HG03108 (cell line): ENCODE measurements at regions not wholly inside any gene's neighbourhood (a gene's known extent, or its start where the extent isn't known, plus 50 kb on each side); places are given as distances from the start of the nearest gene placed in this dataset.

Experiments
- ATAC-seq: cut with Tn5 transposase; IDR thresholded peaks from one replicate; pipeline ENCODE4 v1.9.1; 2021; ENCODE audit warnings: moderate library complexity; ENCODE audit not compliant: unreplicated experiment

- ATAC-seq: no peak
Observed at GRCh38 chr3:72313308-72313707, 528.4 kb upstream of the PROK2 start.

- ATAC-seq: no peak
Observed at GRCh38 chr3:72312339-72312738, 527.4 kb upstream of the PROK2 start.

GRCh38 chr3:72311425-72311824 is 526.5 kb upstream of the PROK2 start:
- no peak for ATAC-seq

DNA sequence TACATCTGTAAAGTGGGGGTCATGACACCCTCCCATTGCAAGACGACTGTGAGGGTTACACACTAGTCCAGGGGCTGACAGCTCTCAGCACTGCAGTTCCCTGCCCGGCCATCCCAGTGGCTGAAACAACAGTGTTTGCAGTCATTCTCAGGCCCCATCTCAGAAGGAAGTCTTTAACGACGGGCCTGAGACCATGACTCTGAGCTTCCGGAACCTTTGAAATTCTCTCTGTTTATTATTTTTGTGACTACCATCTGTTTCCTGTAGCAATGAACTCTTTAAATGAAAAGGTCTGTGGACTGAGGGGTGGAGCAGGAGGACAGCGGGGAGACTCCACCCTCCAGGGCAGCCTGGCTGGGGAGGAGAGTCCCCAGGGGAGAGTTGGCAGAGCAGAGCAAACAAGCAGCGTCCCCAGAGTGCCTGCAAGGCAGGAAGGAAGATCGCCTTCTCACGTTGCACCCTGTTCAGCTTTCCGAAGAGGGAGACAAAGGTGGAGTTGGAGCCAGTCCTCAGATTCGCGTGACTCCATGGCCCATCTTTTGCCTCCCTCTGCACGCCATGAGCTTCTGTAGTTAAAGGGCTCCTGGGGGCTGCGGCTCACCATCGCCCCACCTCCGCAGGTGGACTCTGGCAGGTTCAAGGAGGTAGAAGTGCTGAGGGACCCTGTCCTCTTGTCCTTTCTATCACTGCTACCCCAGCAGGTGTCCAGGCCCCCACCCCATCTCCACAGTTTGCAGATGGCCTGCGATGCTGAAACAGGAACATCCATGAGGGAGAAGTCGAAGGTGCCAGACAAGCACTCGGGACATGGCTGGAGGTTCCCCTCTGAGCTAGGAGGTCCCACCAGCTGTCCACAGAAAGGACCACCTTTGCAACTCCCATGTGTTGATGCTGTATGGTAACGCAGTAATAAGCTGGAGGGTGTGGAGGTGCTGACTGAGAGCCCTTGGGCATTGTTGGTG is 525.8 kb upstream of the PROK2 start:
- peak; percentile 97 for ATAC-seq

DNA sequence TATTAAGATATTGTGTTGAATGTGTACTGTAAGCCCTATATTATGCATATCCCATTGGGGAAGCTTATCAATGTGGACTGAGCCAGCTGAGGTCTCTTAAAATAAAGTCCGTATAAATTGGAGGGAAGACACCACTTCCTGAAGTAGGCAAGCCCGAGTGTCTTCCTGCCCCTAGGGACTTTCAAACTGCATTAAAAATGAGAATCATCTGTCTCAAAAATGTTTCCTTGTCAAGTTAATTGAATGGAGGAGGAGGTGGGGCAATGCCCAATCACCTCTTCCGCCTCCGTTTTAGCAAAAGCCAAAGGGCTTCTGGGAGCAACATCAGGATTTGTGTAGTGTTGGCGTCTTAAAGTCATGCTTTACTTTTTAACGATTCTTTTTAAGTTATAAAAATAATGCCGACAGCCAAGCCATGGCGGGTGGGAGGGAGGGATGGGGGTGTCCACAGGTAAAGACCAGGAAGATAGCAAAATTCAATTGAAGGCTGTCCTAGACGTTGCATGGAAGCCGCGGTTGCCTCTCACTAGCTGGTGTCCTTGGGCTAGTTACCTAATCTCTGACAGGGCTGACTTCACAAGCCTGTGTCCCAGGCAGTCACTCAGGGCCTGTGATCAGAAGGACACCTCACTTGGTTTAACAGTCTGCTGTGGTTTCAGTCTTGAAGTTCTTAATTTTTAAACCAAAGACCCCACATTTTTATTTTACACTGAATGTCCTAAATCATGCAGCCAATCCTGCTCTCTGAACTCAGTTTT is 524.9 kb upstream of the PROK2 start:
- ATAC-seq: no peak

DNA sequence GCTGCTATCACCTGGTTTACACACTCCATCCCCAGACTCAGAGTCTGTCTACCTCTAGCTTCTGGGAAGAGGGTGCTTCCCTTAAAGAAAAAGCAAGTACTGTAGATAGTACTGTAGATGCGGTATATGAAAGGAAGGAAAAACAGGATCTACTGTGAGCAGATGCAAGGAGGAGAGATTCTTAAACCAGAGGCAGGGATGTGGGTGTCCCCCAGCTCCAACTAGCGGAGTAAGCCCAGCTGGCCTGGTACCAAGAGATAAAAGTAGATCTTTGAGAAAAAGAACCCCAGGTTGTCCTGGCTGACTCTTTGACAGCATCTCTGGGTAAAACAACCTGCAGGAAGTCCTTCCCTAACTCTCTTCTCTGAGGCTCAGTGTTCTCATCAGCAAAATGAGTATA is 523.7 kb upstream of the PROK2 start:
- no peak for ATAC-seq

DNA sequence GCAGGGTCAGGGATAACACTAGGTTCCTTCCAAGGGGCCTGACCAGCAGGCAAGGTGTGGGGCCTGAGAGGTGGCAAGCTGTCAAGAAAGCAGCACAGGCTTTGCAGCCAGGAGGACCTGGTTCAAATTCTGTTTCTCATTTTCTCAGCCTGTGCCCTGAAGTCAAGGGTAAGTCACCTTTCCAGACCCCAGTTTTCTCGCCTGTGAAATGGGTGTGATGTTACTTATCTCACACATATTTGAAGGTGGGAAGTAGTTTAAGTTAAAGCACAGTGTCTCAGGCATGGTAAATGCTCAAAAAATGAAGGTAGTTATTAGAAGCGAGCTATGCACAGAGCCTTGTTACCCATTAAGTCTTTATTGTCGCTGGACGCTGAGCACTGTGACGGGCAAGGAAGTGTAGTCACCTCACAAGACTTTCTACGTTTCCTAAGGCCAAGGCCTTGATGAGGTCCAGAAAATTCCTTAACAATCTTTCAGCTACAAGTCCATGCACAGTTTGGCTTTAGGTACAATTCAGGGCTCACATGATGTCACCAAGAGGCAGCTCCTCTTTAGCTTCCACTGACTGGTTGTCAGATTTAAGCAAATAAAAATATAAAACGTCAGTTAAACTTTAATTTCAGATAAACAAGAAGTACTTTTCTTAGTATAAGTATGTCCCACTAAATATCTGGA is 522.6 kb upstream of the PROK2 start:
- no peak for ATAC-seq

- ATAC-seq: no peak
Observed at GRCh38 chr3:72306800-72307341, 521.9 kb upstream of the PROK2 start.

DNA sequence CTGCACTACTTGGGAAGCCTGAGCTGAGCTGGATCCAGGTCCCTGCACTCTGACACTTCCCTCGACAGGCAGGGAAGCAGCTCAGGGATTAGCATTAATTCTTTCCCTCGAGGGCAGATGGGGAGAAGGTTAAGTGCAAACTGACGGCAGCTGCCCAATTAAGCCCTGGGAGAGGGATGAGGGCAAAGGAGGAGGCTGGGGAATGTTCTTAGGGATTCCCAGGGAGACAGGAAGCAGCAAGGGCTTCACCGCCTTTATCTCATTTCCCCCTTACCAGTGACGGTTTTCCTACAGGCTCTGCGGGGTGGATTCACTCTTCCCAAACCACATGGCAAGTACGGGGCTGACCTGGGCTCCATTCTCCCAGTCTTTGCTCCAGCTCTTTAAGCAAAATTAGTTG is 519.0 kb upstream of the PROK2 start:
- no peak for ATAC-seq

DNA sequence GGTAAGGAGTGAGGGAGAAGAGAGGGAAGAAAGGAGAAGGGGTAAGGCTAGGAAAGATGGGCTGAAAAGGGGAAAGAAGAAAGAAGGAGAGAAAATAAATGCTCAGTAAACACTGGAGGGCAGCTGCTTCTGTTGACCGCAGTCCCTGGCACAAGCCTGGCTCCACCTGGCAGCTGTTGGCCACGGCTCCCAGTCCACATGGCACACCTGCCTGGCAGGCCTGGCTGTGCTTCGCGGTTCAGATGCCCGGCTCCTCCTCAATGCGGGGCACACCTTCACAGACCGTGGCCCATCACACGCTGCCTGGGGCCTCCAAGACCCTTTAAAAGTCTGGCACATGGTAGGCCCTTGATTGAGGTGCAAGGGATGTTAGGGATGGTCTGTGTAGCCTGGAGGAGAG is 516.8 kb upstream of the PROK2 start:
- ATAC-seq: no peak

GRCh38 chr3:72300621-72301020 is 515.7 kb upstream of the PROK2 start:
- no peak for ATAC-seq

- ATAC-seq: no peak
Observed at GRCh38 chr3:72299823-72300222, 514.9 kb upstream of the PROK2 start.

DNA sequence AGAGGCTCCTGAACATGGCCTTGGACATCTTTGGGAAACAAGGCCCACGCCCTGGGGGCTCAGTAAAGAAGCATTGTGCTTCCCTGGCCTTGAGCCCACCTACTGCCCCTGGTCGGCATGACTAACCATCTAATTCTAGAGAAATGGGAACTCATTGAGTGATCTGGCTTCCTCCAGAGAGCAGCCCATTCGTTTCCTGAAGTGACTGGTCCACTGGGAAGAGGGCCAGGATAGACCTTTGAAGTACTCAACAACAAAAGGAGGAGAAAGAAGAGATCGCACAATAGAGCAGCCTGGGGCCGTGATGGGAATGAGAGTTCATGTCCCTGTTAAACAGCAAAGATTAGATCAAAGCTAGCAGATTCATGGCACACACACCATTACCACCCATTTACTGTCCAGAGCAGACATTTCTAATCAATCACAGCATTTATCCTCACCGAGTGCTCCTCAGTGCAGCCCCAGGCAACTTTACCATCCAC is 514.4 kb upstream of the PROK2 start:
- ATAC-seq: no peak

- ATAC-seq: no peak
Observed at GRCh38 chr3:72298201-72299152, 513.5 kb upstream of the PROK2 start.

DNA sequence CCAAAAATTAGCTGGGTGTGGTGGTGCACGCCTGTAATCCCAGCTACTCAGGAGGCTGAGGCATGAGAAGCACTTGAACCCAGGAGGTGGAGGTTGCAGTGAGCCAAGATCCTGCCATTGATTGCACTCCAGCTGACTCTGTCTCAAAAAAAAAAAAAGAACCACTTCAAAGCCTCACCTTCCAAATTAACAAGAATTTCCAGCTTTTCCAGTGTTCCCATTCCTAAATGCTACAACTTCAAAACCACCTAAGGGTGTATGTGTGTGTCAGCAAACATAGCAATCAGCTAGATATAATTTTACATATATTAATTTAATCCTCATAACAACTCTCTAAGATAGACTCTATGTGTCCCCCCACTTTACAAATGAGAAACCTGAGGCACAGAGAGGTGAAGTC is 512.5 kb upstream of the PROK2 start:
- ATAC-seq: no peak

DNA sequence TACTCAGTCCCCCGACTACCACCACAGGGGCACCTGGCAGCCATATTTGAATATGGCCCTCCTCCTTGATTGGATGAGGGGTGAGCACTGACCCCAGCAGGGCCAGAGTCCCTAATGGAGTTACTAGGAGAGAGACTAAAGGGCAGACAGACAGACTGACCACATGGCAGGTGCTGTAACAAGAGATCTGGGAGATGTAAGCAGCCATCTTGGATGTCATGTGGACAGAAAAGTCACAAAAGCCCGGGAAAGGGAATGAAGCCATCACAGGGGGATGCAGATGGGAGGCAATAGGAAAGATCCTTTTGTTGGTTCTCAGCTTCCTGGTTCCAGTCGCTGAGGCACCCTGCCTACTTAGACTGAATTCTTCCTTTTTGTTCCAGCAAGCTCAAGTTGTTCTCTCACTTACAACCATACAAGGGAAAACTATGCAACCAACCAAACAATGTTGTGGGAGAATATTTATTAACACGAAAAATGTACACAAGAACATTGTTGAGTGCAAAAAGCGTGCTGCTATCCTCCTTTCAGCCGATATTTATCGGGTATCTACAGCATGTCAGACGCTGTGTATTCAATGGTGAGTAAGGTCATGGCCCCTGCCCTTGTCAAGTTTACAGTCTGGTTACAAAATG is 511.6 kb upstream of the PROK2 start:
- no peak for ATAC-seq

- ATAC-seq: no peak
Observed at GRCh38 chr3:72295962-72296450, 511.1 kb upstream of the PROK2 start.

DNA sequence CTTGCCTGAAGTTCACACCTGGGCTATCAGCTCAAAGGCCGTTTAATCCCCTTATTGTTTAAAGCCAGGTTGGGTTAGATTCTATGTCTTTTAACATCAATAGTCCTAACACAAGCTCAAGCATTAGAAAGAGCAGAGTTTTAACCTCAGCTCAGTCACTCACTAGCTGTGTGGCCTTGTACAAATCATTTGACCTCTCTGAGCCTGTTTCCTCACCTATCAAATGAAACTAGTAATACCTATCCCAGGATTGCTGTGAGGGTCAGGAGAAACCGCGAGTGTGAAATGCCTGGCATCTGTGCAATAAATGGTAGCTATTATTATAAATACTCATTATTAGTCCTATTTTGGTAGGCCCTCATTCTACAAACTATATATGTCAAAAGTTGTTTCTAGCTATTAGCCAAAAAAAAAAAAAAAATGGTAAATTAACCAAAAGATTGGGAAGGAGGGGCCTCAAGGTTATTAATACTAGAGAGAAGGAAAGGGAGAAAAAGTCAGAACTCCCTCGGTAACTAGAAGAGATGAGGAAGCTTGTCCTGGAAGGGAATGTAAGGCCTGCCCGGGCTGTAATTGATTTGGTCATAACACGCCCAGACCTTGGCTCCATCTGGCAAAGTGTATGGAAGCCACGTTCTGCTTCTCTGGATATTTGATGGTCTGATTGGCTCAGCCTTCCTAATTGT is 510.5 kb upstream of the PROK2 start:
- ATAC-seq: no peak
